NCI-H82 treated with DMSO at 0.1 percent for 48 hours (cell line): ENCODE measurements at regions not wholly inside any gene's neighbourhood (a gene's known extent, or its start where the extent isn't known, plus 50 kb on each side); places are given as distances from the start of the nearest gene placed in this dataset.

Experiments
- DNase-seq: peaks from one replicate; lab custom pipeline; 2025; ENCODE audit not compliant: unreplicated experiment; lab: John Stamatoyannopoulos, UW

DNA sequence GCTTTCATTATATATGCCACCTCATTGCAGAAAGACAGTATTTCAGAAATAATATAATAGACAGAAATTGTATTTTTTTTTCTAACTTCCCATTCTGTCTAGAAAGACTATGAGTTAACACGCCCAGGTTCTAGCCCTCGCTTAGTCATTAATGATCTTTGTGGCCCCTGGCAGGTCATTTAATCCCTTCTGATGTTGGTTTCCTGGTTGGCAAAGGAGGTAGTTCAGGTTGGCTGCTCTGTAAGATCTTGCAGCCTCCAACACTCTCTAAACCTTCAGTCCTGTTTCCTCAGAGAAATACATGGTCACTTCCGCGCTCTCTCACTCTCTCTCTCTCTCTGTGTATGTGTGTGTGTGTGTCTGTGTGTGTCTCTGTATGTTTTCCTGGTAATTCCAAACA, 156.3 kb upstream of the NOCT start:
- DNase-seq, result no peak

GRCh38 chr4:138858419-138858818, 157.2 kb upstream of the NOCT start:
- DNase-seq, result peak; percentile 41

- no peak for DNase-seq
Measured at GRCh38 chr4:138857416-138857815, 158.2 kb upstream of the NOCT start.

DNA sequence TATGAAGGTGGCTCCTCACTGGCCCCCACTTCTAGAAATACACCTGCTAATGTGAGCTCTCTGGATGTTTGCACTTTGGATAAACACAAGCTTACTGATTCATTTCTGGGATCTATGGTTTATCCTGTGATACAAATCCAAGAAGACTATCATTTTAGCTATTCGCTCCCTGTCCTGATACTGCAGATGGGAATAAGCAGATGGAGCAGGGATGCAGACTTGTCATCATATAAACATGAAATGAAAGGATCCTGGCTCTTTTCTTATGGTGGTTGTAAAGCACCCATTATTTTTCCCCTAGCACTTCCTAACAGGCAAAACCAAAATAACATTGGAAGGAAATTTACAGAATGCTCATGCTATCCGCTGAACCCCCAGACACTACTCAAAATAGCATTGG, 162.9 kb upstream of the NOCT start:
- no peak for DNase-seq

- DNase-seq, result peak; percentile 69
Measured at GRCh38 chr4:138851391-138852335, 163.9 kb upstream of the NOCT start.

GRCh38 chr4:138845664-138846063, 169.9 kb upstream of the NOCT start:
- DNase-seq, result no peak

DNA sequence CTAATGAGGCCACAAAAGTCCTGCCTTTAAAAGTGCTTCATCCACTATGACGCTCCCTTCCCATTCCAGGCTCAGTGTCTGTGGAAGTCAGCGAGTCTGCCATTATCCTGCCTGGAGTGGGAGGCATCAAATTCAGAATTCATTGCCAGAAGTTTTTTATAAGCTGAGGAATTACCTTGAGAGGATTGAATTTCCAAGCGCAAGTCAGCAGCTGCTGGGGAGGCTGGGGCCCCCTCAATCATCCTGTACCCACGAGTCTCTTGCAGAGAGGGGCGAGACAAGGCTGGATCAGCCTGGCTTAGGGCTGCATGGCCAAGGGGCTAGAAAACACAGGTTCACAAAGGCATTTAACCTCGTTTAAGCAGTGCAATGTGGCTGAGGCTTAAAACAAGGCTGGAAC, 170.5 kb upstream of the NOCT start:
- DNase-seq, result peak; percentile 49

- no peak for DNase-seq
Measured at GRCh38 chr4:138843616-138844015, 172.0 kb upstream of the NOCT start.

GRCh38 chr4:138841343-138841742, 174.2 kb upstream of the NOCT start:
- no peak for DNase-seq

GRCh38 chr4:138838251-138838650, 177.3 kb upstream of the NOCT start:
- DNase-seq, result peak; percentile 85

DNA sequence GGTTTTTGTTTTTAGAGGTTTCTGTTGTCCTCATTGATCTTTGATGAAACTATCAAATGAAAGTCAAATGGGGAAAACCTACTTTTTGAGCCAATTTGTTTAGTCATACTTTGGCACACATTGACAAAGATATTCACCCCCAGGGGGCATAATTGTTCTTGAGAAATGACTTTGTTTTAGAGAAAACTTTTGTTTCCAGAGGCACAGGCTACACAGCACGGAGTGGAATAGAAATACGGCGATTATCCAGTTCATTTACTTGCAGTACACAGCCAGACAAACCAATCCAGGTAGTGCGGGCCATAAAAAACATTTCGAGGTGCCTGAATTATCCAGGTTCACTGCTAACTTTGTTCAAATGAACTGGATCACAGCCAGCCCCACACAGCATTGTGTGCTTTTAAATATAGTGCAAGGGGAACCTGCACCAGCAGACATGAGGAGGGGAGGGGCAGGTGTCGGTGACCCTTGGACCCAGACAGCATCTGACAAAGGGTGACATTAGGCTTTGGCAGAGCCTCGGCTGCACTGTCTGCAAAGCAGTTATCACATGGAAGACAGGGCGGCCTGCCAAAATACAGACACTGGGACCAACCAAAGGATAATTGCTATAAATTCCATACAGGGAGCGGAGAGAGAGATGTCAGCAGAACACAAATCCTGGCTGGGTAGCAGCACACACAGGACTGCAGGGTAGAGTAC, 179.6 kb upstream of the NOCT start:
- no peak for DNase-seq

DNA sequence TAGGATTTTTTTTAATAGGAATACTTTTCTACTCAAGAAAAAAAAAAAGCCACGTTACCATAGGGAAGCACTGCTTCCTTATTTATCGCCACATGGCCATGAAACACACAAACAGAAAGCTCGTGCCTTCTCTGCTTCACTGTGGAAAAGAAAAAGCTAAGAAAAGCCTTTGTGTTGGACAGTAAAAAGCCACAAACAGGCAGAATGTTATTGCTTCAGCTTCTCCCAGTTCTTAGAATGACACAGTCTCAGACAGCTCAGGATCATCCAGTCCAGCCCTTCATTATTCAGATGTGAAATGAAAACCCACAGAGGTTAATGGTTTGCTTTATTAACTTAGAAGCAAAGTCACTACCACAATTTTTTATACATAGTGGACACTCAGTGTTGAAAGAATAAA, 181.6 kb upstream of the NOCT start:
- no peak for DNase-seq

DNA sequence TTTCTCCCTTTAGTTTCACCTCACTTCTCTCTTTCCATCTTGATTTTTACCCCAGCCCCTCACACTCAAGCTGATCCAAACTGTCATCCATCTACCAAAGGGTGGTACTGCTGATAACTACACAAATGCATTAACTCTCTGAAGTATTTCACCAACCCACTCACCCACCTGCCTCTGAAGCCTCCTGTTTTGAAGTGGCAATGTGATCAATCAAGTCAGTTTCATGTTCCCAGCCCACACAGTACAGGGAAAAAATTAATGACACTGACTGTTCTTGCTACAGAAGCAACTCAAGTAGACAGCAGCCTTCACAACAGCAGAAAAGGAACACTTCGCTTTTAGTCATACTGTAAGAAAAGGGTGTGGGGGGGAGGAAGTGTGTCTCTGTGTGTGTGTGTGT, 183.0 kb upstream of the NOCT start:
- DNase-seq, result no peak

- no peak for DNase-seq
Measured at GRCh38 chr4:138831948-138832347, 183.6 kb upstream of the NOCT start.

GRCh38 chr4:138828926-138829325, 186.7 kb upstream of the NOCT start:
- DNase-seq, result no peak

- no peak for DNase-seq
Measured at GRCh38 chr4:138826754-138827153, 188.8 kb upstream of the NOCT start.

DNA sequence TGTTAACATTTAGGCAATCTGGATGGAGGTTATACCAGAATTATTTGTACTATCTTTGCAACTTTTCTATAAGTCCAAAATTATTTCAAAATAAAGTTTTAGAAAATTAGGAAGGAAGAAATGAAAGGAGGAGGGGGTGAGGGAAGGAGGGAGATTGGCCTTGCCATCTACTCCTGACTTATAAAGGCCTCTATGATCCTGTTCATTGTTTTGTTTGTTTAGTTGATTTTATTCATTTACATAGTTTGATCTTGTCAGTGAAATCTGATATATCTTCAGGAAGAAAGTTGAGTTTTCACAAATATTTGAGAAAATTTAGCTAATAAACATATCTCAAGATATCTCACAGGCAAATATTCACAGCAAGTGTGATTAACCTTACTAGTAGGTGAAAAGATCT, 189.3 kb upstream of the NOCT start:
- no peak for DNase-seq

GRCh38 chr4:138821331-138821730, 194.2 kb upstream of the NOCT start:
- DNase-seq, result no peak

GRCh38 chr4:138816875-138817274, 198.7 kb upstream of the NOCT start:
- DNase-seq, result no peak

DNA sequence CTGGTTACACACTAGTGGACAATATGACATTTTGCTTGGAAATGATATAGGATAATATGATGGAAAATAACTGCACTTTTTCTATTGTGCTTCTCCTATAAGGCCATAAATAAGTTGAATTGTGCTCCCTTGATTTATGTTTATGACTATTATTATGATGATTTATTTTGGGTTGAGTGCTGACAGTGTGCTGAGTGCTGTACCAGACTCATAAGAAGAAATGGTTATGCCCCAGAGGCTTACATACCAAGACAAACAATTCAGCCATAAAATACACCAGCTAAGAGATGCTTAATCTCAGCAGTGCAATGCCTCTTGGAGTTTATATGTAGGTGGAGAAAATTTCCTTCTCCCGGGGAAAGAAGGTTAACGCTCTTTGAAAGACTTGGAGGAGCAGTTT, 199.8 kb upstream of the NOCT start:
- DNase-seq, result no peak

DNA sequence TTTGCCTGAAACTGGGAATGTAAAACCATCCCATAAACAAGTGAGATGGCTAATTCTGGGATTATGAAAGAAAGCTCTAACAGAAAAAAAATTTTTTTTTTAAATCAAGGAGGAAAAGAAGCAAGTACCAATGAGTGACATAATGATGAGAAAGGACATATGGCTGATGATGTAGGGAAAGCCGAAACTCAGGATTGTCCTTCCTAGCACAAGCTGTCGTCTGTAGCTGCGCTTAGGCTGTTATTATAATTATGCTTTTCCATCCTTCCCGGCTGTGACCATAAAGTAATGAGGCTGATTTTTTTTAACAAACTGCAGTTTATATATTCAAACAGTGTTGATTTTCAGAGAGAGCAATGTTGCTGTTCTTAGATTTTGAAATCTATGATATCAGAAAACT, 209.8 kb upstream of the NOCT start:
- peak; percentile 26 for DNase-seq

DNA sequence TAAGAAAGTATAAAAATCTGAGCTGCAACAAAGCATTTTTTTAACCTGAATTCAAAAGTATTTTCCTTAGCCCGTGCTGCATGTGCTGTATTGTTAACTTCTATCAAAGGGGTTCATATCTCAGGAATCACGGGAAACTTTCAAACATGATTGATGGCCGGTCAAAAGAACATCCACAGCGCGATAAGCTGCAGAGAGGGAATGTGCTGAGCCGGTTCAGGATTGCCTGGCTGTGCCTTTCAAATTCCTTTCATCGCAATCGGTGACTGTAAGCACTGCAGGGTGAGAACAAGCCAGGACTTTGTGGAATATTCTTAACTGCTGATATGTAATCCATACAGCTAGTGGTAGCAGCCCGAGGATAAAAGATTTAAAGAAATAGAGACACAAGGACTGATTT, 210.9 kb upstream of the NOCT start:
- no peak for DNase-seq
